ENCODE measurements at regions not wholly inside any gene's neighbourhood (a gene's known extent, or its start where the extent isn't known, plus 50 kb on each side); places are given as distances from the start of the nearest gene placed in this dataset.
"Not testable (repeated sequence)": the region's sequence is repeated elsewhere in the genome, so short reads cannot be mapped to it uniquely, and the experiment has no call there.

DNA sequence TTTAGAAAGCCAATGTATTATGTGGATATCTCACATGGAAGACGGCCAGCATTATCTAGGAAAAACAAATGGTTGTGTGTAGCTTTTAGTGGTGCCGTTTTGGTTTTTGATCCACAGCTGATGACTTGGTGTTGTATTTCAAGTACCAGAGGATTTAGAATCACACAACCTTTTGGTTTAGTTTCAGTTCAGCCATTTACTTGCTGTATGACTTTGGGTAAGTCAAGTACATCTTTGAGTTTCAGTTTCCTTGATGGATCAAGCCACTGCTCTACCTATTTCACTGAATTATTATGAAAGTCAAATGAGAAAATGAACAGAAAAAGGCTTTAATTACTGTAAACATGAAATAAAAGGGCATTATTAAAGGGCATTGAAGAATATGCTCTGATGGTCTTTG lies 205.6 kb downstream of the ZIC3 start:
- H3K4me3 ChIP-seq (ENCODE audit: low read depth, low read length), result no peak overlapping the region
- TF ChIP-seq, protein P1, sequence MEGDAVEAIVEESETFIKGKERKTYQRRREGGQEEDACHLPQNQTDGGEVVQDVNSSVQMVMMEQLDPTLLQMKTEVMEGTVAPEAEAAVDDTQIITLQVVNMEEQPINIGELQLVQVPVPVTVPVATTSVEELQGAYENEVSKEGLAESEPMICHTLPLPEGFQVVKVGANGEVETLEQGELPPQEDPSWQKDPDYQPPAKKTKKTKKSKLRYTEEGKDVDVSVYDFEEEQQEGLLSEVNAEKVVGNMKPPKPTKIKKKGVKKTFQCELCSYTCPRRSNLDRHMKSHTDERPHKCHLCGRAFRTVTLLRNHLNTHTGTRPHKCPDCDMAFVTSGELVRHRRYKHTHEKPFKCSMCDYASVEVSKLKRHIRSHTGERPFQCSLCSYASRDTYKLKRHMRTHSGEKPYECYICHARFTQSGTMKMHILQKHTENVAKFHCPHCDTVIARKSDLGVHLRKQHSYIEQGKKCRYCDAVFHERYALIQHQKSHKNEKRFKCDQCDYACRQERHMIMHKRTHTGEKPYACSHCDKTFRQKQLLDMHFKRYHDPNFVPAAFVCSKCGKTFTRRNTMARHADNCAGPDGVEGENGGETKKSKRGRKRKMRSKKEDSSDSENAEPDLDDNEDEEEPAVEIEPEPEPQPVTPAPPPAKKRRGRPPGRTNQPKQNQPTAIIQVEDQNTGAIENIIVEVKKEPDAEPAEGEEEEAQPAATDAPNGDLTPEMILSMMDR (IDR thresholded peaks at IDR 0.05; ENCODE audit: borderline replicate concordance, insufficient read depth, low read depth, low read length), result no peak

DNA sequence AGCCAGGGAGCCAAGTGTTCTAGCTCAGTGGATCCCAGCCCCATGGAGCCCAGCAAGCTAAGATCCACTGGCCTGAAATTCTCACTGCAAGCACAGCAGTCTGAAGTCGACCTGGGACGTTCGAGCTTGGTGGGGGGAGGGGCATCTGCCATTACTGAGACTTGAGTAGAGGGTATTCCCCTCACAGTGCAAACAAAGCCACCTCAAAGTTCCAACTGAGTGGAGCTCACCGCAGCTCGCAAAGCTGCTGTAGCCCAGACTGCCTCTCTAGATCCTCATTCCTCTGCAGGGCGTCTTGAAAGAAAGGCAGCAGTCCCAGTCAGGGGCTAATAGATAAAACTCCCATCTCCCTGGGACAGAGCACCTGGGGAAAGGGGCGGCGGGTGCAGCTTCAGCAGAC lies 226.3 kb downstream of the ZIC3 start:
- no peak overlapping the region for H3K4me3 ChIP-seq (ENCODE audit: low read depth, low read length)
- TF ChIP-seq, protein P1 (IDR thresholded peaks at IDR 0.05; ENCODE audit: borderline replicate concordance, insufficient read depth, low read depth, low read length), result no peak

DNA sequence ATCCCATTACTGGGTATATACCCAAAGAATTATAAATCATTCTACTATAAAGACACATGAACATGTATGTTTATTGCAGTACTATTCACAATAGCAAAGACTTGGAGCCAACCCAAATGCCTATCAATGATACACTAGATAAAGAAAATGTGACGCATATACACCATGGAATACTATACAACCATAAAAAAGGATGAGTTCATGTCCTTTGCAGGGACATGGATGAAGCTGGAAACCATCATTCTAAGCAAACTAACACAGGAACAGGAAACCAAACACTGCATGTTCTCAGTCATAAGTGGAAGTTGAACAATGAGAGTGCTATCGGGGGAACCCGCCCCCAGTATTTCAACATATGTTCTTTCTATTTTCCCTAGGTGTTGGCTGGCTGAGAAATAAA lies 232.0 kb downstream of the ZIC3 start:
- not testable (repeated sequence) for H3K4me3 ChIP-seq (ENCODE audit: low read depth, low read length)

DNA sequence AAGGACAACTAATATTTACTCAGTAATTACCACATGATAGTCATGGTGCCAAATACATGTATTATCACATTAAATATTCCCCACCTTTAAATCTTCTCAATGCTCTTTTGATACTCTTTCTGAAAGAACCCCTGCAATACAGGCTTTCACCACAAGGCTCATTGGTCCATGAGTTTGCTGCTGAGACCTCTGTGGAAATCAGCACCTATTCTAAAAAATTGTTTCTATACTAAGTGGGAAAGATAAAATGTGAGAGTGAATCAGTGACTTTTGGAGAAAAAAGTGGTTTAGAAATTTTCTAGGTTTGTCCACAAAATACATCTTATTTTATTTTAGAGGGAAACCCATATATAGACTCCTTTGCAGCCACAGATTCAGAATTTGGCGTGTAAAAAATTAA lies 257.3 kb downstream of the ZIC3 start:
- TF ChIP-seq, protein P1 (IDR thresholded peaks at IDR 0.05; ENCODE audit: borderline replicate concordance, insufficient read depth, low read depth, low read length), result peak; percentile 6; the same call in 1 of the 2 replicates
- H3K4me3 ChIP-seq (ENCODE audit: low read depth, low read length), result no peak overlapping the region

DNA sequence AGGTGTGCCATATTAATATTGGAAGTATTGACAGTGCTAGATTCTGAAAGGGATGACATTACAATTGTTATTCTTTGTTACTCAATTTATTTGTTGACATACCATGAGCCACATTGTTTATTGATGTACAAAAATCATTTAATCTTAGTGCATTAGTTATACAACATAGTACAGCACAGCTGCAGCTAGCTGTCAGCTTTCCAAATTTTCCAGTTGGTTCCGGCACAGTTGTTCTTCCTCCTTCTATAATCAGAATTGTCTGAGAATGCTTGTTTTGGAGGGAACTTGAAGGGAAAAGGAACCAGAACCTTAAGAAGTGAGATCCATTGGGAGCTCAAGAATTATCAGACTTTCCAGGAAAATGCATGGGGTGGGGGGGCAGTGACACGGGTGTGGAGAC lies 281.4 kb downstream of the ZIC3 start:
- no peak overlapping the region for H3K4me3 ChIP-seq (ENCODE audit: low read depth, low read length)
- TF ChIP-seq, protein P1 (IDR thresholded peaks at IDR 0.05; ENCODE audit: borderline replicate concordance, insufficient read depth, low read depth, low read length), result no peak

DNA sequence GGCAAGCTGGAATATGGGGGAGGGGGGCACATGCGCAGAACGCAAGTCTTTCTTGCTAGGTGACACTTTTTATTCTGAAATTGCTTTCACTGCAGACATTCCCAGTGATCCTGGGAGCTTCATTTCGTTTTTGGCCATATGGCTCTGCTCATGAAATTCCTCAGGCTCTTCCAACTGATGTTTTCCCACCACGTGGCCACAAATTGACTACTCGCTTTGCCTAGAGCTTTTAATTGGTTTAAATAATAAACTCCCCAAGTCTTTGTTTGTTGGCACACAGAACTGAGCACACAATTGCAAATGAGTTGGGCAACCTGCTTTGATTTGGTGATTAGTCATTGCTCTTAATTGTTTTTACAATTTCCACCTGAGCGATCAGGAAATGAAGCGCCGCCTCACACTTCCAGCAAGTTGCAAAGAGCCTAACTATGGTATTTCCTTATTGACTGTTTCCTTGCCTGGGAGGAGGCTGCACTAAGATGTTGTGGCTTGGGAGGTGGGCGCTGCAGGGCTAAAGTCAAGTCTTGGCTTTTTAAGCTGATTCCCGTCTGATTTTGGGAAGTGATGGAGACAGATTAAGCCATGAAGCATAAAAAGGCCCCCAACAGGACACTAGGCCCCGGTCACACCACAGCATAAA lies 282.5 kb downstream of the ZIC3 start:
- TF ChIP-seq, protein P1 (IDR thresholded peaks at IDR 0.05; ENCODE audit: borderline replicate concordance, insufficient read depth, low read depth, low read length), result no peak
- H3K4me3 ChIP-seq (ENCODE audit: low read depth, low read length), result no peak overlapping the region

DNA sequence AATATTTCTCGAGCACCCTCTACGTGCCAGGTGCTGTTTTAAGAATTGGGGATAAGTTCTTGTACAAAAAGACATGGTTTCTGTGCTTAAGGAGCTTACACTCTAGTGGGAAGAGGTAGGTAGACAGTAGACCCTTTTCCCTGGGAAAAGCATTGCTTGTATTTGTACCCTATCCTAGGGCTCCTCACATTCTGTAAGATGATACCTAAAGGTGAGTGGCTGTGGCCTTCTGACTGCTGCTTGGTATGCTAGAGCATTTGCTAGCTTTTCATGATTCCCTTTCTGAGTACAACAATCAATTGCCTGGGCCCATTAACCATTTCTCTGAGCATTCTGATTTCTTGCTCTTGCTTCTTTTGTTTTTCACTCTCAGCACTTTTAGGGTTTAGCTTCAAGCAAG lies 286.6 kb downstream of the ZIC3 start:
- TF ChIP-seq, protein P1 (IDR thresholded peaks at IDR 0.05; ENCODE audit: borderline replicate concordance, insufficient read depth, low read depth, low read length), result no peak

DNA sequence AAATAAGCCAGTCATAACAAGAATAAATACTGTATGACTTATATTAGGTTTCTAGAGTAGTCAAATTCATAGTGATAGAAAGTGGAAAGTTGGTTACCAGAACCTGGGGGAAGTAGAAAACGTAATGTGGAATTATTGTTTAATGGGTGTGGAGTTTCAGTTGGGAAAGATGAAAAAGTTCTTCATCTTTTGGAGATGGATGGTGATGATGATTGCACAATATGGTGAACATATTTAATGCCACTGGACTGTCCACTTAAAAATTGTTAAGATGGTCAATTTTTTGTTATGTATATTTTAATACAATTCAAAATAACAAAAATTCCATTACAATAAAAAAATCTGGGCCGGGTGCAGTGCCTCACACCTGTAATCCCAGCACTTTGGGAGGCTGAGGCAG lies 289.6 kb downstream of the ZIC3 start:
- TF ChIP-seq, protein P1 (IDR thresholded peaks at IDR 0.05; ENCODE audit: borderline replicate concordance, insufficient read depth, low read depth, low read length), result no peak
- no peak overlapping the region for H3K4me3 ChIP-seq (ENCODE audit: low read depth, low read length)

More for the DNA sequence above, 286.6 kb downstream of the ZIC3 start:
- no peak overlapping the region for H3K4me3 ChIP-seq (ENCODE audit: low read depth, low read length)
